ENCODE measurements at regions not wholly inside any gene's neighbourhood (a gene's known extent, or its start where the extent isn't known, plus 50 kb on each side); places are given as distances from the start of the nearest gene placed in this dataset.
"Not testable (repeated sequence)": the region's sequence is repeated elsewhere in the genome, so short reads cannot be mapped to it uniquely, and the experiment has no call there.

DNA sequence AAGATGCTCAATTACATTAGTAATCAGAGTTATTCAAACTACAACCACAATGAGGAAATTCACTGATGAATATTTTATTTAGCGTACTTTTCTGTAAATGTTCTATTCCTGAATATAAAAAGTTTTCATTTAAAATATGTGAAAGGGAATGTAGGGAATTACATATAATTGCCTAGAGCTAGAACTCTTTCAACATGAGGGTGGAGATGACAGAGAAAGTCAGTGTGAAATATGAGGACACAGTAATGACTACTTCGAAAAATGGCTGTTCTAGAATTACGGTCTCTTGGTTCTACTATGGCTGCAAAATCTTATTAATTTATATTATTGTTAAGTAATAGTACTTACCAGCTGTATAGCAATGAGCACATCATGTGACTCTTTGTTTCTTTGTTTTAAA lies 1647.4 kb upstream of the PIK3C3 start:
- DNase-seq: no peak

DNA sequence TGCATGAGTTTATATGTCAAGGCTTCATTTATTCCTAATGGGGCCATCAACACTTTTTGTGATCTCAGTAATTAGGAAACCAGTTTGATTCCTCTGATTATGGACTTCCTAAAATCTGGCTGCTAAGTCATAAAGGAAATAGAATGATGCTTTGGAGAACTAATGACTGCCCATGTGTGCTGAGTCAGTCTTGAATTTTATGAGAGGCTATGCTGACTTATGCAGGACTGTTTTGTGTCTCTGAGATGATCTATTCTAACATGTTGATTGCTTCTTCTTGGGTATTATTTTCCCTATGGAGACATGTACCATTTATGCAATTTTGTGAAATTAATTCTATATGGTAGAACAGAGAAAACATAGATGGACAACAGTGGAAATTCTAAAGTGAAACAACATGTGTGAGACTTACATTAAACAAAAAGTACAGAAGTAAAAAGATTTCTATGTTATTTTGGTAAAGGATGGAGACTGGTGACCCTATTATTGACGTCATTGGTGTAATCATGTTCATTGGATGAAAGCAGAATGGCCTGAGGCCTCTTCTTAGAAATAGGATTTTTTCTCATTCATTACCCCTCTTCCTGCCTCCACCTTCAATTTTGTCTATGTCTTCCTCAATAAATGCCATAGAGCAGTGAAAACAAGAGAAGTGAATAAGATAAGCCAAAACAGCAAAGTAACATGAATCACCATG lies 1658.2 kb upstream of the PIK3C3 start:
- no peak for DNase-seq

DNA sequence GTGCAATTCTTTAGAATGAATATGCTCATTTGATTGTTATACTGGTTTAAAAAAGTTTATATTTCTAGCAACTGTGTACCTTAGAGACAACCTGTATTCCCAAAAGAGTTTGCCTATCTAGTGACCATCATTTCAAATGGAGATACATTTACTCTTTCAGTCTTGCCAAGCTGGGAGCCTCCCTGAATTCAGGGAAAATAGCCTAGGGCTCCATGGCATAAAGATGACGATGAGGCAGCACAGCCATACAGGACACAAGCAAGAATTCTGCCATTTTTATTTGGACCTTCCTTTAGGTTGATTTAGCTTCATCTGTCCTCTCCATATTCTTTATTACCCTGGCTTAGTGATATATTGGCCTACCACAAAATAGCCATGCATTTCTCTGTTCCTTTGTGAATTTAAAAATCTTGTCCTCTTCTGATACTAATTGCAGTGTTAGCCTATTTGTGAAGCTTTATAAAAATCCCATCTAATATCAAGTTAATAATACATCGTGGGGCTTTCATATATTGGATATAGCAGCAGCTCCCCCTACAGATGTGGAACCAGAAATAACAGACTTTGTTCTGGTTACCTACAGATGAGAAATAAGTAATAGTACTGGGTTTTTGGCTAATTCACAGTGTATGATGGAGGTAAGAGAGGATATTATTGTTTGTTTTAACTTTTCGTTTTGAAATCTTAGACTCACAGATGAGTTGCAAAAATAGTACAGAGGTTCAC lies 1661.9 kb upstream of the PIK3C3 start:
- no peak for DNase-seq

DNA sequence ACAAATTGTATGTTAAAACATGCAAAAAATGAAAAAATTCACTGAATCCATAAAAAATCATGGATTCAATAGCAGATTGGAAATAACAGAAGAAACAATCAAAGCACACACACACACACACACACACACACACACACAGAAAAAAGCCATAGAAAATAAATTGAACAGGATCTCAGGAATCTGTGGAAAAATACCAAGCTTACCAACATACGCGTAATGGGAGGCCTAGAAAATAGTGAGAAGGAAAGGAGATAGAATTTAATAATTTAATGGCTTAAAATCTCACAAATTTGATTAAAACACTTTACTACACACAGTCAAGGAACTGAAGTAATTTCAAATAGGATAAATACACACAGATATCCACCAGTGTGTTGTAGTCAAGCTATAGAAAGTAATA lies 1671.5 kb upstream of the PIK3C3 start:
- DNase-seq: no peak

DNA sequence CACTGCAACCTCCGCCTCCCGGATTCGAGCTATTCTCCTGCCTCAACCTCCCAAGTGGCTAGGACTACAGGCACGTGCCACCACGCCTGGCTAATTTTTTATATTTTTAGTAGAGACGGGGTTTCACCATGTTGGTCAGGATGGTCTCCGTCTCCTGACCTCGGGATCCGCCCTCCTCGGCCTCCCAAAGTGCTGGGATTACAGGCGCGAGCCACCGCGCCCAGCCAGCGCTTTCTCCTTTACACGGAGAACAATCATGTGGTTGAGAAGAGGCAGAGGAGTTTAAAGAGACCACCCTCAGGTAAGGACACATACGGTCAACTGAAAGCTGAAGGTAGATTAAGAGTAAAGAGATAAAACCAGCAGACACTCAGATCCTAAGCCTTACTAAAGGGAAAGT lies 1673.7 kb upstream of the PIK3C3 start:
- not testable (repeated sequence) for DNase-seq

DNA sequence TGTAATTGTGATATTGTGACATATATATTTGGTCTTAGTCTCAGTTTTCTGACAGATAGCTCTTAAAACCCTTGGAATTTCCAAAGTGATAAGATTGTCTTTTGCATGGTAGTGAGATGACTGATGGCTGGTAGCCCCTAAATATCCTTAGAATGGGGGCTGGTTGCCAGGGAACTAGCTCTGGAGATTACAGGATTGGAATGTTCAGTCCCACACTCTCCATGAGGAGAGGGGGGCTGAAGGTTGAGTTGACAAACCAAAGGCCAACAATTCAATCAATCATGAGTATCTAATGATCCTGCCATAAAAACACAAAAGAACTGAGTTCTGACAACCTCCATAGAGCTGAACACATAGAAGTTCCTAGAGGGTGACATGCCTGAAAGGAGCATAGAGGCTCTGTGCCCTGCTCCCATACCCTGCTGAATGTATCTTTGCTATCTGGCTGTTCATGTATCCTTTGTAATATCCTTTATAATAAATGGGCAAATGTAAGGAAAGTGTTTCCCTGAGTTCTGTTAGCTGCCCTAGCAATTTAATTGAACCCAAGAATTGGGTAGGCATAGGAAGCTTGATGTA lies 1680.3 kb upstream of the PIK3C3 start:
- no peak for DNase-seq

DNA sequence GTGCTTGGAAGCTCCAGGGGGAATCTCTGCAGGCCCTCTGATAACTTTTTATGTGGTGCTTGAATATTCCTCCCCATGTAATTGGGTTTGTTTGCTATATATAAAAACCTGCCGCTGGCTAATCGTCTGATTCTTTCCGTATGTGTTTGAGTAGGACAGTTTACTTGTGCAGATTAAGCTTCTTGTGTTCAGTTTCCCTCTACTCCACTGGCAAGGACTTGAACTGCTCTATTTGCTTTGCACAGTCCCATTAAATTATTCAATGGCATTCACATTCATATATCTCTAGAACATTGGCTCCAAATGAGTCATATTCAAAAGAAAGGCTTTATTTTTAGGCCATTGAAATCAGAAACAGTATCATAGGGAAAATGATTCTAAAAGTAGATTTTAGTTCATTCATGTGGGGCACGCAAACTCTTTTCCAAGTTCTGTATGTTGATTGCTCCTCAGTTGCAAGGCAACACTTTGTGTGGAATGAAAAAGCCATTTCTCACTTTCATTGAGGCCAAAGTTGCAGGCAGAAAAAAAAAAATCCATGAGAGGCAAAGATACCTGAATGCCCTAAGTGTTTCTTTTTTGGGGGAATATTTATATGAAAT lies 1682.3 kb upstream of the PIK3C3 start:
- DNase-seq: no peak

DNA sequence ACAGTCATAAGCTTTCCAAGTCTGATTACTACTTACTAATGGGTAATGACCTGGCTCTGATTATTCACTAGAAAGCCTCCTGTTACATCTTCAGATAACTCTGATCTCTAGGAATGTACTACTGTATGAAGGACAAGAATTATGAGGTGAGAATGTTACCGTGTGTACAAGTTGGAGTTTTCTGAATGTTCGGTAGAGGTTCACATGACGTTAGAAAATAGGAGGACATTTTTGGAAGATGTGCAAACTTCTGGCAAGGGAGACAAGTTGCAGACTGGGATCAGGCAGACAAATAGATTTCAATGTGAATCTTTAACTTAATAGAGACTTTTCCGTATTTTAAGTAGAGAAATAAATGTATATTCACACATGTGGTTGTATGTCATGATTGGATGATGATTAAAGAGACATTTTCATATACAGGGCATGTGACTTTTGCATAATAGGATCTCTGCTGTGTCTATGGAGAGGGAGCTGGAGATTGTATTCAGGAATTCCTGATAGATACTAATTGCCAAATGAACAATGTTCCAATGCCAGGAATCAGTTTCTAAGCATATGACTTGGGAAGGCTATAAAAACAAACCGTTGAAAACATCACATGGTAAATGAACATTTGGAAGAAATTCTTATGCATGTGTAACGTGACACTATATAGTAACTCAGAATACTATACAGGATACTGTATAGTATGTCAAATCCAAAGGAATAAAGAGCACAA lies 1695.8 kb upstream of the PIK3C3 start:
- DNase-seq: no peak

DNA sequence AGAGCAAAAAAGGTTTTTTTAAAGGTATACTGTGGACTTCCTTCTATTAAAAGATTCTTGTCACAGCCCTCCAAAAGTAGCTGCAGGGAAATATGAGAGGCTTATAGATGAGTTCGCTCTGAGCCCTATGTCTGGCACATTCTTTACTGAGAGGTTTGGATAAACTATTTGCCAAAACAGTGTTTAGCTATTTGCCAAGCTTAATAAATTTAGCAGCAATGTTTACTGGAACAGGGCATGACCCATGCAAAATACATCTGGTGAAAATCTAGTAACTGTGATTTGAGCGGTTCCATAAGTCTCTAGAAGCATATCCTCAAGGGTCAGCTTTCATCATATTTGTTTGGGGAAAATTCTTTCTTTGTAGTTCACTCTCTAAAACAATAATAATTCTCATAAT lies 1696.7 kb upstream of the PIK3C3 start:
- no peak for DNase-seq

DNA sequence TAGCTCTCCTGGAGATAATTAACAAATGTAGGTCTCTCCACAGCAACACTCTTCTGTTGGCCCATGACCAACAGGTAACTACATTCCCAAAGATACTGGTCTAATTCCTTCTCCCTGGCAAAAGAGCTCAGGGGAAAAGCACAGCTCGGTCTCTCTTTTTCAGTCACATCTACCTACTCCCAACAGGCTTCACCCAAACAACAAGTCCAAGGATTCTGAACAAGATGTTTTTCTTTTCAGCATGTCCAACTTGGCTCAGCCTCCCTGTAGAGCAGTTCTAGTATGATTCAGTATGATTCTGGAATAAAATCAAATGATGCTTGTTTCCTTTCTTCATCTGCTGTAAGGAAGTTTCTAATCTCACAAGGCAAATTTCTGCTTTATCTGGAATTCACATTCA lies 1704.8 kb upstream of the PIK3C3 start:
- DNase-seq: no peak

DNA sequence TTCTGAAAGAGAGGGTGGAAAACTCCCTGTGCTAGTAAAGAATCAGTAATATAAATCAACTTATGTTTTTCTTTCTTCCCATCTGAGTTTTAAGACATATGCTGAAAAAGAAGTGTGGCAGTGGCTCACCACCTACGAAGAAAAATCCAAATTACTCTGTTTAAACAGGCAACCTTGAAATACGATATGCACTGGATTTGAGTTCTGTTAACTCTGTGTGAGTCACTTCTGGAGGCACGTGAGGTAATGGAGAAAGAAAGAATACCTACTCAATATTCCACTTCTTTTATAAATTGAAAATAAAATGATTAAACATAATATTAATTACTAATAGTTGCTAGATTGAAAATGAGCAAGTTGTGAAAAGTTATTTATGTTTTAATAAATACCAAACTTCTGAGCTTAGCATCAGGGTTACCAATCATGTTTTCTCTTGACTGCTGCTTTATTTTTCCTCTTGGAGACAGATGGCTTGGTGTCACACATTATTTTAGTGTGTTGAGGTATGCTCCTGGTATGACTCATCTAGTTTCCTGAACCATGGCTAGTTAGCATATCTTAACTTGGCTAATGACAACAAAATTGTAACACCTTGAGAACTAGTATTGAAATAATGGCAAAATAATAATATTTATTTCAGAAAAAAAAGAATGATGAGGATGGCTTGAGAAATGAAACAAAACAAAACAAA lies 1705.5 kb upstream of the PIK3C3 start:
- no peak for DNase-seq

DNA sequence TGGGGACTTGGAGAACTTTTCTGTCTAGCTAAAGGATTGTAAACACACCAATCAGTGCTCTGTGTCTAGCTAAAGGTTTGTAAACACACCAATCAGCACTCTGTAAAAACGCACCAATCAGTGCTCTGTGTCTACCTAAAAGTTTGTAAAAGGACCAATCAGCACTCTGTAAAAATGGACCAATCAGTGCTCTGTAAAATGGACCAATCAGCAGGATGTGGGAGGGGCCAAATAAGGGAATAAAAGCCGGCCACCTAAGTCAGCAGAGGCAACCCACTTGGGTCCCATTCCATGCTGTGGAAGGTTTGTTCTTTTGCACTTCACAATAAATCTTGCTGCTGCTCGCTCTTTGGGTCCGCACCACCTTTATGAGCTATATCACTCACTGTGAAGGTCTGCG lies 1709.4 kb upstream of the PIK3C3 start:
- DNase-seq: not testable (repeated sequence)

DNA sequence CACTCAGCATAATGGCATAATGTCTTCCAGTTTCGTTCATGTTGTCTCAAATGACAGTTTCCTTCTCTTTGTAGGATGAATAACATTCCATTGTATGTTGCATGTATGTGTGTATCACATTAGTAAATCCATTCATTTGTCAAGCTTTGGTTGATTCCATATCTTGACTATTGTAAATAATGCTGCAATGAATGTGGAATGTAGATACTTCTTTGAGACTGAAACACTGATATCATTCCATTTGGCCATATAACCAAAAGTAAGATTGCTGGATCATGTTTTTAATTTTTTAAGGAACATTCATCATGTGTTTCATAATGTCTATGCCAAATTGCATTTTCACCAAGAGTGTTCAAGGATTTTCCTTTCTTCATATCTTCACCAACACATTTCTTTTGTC lies 1711.4 kb upstream of the PIK3C3 start:
- DNase-seq: no peak

DNA sequence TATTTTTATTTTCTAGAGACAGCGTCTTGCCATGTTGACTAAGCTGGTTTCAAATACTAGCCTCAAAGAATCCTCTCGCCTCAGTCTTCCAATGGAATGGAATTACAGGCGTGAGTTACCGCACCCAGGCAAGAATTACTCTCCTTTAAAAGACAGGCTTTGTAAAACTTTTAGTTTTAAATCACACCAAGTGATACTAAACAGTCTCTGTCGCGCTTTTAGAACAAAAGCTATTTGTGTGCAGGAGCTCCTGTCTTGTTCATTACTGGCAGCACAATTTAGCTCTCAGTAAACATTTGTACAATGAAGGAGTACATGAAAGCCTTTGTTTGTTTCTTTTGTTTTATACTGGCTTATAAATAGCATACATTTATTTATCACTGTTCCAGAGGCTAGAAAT lies 1719.2 kb upstream of the PIK3C3 start:
- DNase-seq: no peak

DNA sequence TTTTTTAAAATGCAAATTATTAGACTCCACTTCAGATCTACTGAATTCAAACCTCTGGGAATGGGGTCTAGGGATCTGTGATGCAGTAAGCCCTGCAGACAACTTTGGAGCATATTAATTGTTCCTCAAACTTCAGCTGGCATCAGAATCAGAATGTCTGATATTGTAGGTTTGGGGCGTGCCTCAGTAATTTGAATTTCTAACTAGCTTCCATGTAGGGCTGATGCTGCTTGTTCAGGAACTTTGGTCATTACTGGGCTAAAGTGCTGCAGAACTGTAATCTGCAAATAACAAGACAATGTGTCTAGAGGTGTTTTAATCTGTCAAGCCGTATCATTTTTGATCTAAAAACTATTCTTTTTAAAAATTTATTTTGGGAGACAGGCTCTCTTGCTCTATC lies 1719.7 kb upstream of the PIK3C3 start:
- no peak for DNase-seq

DNA sequence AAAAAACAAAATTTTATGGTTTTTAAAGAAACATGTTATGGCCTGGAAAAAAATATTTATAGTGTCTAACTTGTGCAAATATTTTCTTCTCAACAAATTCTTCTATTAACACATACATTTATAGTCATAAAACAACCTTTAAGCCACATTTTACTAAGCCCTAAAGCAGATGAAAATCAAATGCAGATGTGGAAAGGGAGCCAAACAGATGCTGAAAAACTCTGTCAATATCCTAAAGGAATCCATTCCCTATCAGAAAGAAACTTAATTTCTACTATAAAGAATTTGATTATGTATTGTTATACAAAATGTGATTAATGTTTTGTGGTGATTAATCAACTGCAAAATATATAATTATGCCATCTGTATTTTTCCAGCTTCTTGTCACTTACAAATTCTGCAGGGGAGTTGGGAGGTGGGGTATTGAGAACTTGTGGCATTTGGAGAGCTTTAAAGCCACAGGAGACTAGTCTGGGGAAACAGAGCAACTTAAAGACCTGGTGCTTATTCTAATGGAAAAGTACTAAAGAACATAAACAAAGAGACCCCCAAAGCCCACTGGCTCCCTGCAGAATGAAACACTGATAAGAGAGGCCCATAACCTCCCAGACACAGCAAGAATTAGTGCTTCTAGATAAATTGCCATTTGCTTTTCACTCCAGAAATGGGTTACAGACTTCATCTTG lies 1721.0 kb upstream of the PIK3C3 start:
- DNase-seq: no peak

DNA sequence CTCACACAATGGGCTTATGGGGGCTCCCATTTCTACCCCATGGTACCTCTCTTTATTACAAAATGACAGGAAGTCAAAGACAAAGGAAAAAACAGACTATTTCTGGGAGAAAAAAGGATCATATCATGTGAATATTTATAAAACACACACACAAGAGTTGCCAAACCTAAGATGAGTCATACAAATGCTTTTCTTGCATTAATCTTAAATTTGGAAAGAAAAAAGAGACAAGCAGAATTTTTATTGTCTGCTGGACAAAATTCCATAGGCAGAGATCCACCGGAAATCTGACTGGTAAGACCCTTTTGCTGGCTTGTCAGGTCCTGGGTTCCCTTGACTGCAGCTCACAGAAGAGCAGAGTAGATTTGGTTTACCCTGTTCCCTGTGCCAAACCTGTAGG lies 1732.3 kb upstream of the PIK3C3 start:
- no peak for DNase-seq

DNA sequence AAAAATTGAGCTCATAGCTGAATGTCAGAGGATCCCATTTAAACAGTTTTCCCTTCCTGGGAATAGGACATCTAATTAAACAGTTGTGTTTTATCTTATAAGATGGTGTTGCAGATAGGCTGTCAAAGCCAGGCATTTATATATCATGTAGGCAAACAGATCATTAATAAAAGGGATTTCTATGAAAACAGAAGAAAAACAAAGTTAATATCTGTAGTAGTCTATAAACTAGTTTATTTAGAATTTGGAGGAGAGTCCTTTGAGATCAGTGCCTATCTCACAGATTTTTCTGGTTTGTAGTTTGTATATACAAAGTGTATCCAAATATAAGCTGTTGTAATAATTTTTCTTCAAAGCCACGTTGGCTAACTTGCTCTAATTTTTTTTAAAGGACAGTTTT lies 1738.2 kb upstream of the PIK3C3 start:
- no peak for DNase-seq

DNA sequence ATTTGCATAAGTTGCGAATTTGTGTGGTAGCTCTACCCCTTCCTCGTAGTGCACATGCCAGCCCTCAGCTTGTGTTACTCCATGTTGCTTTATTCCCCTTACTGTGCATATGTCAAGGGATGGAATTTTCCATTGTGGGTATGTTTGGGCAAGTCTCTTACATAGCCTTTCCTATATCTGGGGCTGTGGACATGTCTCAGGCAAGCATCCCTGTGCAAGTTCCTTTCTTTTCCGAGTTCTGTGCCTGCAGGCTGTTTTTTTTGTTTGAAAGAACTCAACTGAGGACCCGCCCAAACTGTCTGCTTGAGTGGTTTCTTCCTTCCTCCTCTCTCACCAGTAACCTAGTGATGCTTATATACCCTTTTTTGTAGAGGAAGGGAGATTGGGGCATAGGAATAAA lies 1739.1 kb upstream of the PIK3C3 start:
- no peak for DNase-seq

DNA sequence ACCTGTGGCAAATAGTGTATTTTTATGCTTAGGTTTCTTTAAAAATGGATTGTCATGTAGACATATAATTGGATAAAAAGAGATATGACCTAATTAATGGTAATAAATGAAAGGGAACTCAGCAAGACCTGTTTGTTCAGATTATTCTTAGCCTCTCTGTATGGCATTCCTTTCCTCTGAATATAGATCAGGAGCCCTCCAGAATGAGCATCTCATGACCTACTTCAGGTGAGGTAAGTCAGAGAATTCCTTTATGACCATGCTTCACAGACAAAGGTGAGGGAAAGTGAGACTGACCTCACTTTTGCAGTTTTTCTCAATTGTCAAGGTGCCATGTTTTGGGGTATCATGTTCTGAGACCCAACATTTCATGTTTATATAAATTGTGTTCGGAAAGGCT lies 1744.3 kb upstream of the PIK3C3 start:
- DNase-seq: no peak

DNA sequence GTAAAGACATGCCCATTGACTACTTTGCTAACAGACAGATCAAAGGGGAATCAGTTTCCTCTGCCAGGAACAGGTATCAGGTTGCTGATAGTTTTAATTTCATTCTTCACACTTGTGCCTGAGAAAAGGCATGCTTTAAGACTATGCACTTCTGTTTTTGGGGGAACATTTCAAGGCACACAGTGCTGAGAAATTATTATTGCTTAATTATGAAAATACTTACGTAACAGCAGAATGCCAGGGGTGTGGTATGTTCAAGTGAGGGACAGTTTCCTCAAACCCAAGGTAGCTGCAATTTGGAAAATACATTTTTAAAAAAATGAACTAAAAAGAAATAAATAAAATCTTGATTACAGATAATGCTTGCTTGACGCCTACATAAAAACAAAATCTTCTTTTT lies 1746.1 kb upstream of the PIK3C3 start:
- no peak for DNase-seq

DNA sequence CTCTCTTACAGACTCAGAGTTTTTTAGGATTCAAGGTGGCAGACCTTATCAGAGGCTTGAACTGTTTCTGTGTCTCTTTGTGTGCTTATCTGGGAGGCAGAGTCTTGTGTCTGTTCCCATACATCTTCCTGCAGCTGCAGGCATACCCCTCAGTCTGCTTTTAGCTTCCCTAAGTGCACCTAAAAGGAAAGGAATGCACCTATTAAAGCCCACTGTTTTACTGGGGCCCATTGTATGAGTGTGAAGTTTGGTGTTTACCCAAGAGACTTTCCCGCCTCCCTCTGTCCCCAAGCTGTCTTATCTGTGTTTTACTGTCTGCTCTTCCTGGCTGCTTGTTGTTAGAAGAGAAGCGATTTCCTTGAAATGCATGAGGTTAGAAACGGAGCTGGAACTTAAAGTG lies 1757.3 kb upstream of the PIK3C3 start:
- no peak for DNase-seq
